HG03439 (cell line): ENCODE measurements at regions not wholly inside any gene's neighbourhood (a gene's known extent, or its start where the extent isn't known, plus 50 kb on each side); places are given as distances from the start of the nearest gene placed in this dataset.
"Not testable (repeated sequence)": the region's sequence is repeated elsewhere in the genome, so short reads cannot be mapped to it uniquely, and the experiment has no call there.

Experiments used
- ATAC-seq: cut with Tn5 transposase; IDR thresholded peaks from one replicate; pipeline ENCODE4 v1.9.1; 2021; ENCODE audit warnings: mild to moderate bottlenecking, moderate library complexity; ENCODE audit not compliant: unreplicated experiment

GRCh38 chr6:140041571-140042332 is 667.3 kb upstream of the CITED2 start:
- ATAC-seq = no peak

DNA sequence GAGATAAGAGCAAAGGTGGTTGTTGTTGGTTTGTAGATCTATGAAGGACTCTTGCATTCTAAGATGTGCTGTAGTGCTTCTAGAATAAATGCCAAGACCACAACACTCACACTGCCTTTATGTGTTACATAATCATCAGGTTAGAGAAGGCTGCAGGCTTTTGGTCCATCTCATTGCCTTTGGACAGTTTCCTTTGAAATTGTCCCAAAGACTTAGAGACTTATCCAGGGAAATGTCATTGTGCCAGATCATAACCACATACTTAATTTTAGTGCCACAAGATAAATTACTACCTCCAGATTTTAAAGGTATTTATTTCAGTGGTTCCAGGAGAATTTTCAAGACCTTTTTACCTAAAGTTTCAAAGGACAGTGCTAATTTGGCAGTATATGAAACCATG is 666.6 kb upstream of the CITED2 start:
- no peak for ATAC-seq

GRCh38 chr6:140040396-140040795 is 665.9 kb upstream of the CITED2 start:
- ATAC-seq = no peak

GRCh38 chr6:140039364-140039763 is 664.9 kb upstream of the CITED2 start:
- no peak for ATAC-seq

DNA sequence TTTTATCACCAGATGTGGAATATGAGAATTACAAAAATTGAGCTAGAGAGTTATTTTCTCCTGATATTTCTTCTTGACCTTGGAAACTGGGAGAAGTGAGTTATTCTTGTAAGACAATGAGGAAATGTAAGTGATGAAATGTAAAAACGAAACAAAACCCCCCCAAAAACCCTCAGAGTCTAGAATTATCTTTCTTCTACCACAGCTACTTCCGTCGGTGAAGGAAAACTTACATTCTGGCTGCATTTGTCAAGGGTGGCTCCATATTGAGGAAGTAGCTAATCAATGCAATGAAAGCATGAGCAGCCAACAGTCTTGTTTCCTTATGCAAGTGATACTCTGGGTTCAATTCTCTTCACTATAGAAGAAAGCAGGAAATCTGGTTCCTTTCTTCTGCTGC is 661.7 kb upstream of the CITED2 start:
- ATAC-seq = no peak

DNA sequence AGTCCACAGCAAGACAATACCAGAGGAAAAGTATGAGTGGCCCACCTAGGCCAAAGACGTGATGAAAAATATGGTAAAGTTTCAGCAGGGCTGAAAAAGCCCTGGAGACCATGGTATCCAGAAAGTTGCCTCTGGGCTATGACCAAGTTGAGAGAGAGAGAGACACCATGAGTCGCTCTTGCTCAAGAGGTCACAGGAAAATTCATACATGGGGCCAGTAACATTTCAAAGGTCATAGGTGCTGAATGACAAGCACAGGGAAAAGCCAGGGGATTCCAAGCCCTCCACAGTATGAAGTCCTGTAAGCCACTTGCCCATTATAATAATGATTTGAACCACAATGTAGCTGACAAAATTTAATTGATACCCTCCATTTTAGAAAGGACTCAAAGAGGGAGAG is 657.7 kb upstream of the CITED2 start:
- ATAC-seq = no peak

DNA sequence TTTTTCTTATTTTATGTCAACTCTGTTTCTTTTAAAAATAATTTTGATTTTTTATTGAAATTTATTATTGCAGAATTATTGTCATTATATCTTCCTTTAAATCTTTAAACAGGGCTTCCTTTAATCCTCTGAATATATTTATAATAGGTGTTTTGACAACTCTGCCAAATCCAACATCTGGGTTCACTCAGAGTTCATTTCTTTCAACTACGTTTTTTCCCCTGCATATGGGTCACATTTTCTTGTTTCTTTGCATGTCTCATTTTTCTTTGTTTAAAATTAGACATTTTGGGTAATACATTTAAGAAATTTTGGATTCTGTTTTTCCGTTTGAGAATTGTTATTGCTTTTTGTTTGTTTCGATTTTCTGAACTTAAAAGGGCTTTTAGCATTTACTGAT is 655.1 kb upstream of the CITED2 start:
- ATAC-seq = no peak

- no peak for ATAC-seq
Observed at GRCh38 chr6:140027219-140027618, 652.8 kb upstream of the CITED2 start.

- ATAC-seq = no peak
Observed at GRCh38 chr6:140026546-140026945, 652.1 kb upstream of the CITED2 start.

- no peak for ATAC-seq
Observed at GRCh38 chr6:140025171-140025570, 650.7 kb upstream of the CITED2 start.

- ATAC-seq = no peak
Observed at GRCh38 chr6:140020207-140020791, 645.9 kb upstream of the CITED2 start.

DNA sequence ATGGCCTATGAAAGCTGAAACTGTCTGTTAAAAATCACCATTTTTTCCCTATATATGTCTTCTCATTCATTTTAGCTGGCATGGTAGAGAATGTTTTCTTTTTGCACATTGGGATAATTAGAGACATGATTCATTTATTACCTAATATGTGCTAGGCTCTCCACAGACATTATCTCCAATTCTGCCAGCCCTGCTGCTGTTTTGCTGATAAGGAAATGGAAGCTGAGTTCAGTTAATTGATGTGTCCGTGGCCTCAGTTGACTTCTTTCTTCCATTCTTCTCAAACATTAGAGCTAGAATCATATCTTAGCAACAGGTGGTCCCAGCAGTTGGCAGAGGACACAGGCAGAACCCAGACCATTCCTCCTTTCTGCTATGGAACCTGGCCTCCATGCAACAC is 644.1 kb upstream of the CITED2 start:
- no peak for ATAC-seq

DNA sequence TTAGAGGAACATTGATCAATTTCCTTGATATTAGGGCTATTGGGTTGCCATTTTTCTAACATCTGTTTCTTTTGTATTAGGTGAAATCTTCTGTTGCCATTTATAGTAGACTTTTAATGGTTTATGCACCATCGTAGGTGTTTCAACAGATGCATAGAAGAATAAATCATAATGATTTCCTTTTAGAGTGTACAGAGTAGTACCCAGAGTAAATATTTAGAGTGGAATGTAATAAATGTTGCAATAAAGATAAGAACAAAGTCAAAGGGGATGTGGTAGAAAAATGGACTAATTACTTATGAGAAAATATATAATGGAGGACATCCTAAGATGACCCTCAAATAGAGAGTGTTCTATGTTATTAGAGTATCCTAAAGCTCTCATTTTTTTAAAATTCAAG is 643.0 kb upstream of the CITED2 start:
- no peak for ATAC-seq

- no peak for ATAC-seq
Observed at GRCh38 chr6:140012150-140012549, 637.7 kb upstream of the CITED2 start.

GRCh38 chr6:140011537-140011936 is 637.1 kb upstream of the CITED2 start:
- ATAC-seq = no peak

GRCh38 chr6:140009286-140009685 is 634.8 kb upstream of the CITED2 start:
- no peak for ATAC-seq

DNA sequence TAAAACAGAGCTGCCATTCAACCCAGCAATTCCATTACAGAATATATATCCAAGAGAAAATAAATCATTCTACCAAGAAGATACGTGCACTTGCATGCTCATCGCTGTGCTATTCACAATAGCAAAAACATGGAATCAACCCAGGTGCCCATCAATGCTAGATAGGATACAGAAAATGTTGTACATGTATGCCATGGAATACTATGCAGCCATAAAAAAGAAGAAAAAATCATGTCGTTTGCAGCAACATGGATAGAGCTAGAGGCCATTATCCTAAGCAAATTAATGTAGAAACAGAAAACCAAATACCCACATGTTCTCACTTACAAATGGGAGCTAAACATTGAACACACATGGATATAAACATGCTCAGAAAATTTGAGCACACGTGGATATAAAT is 633.1 kb upstream of the CITED2 start:
- ATAC-seq = no peak

GRCh38 chr6:140003217-140003616 is 628.8 kb upstream of the CITED2 start:
- ATAC-seq = no peak

DNA sequence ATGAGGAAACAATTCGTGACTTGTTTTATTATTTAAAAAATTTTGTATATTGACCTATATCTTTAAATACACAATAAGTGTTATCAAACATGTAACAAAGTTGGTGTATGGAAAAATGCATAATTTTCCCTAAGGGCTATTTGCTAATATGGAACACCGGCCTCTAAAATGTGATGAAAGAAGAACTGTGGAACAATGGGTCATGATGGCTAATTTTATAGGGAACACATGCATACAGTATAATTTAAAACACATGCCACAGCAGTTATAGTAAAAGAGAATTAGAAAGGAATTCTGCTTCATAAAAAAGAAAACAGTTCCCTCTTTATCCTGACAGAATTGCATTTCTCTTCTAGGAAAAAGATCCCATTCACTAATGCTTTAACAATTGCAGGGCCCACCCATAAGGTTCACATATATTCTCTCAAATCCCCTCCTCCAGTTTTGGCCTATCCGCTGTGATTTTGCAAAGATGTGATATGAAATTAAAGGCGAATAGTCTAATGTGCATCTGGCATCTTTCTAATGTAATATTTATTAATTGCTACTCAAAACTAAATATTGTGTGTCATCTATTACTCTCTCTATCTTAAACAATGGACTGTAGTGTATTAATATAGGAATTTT is 628.1 kb upstream of the CITED2 start:
- no peak for ATAC-seq

GRCh38 chr6:140001821-140002341 is 627.4 kb upstream of the CITED2 start:
- no peak for ATAC-seq

GRCh38 chr6:140001005-140001404 is 626.6 kb upstream of the CITED2 start:
- no peak for ATAC-seq

DNA sequence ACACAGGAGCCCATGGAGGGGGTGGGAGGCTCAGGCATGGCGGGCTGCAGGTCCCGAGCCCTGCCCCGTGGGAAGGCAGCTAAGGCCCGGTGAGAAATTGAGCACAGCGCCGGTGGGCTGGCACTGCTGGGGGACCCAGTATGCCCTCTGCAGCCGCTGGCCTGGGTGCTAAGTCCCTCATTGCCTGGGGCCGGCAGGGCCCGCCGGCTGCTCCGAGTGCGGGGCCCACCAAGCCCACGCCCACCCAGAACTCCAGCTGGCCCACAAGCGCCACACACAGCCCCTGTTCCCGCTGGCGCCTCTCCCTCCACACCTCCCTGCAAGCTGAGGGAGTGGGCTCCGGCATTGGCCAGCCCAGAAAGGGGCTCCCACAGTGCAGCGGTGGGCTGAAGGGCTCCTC is 625.2 kb upstream of the CITED2 start:
- ATAC-seq = not testable (repeated sequence)
